HG02938 (cell line): ENCODE measurements at regions not wholly inside any gene's neighbourhood (a gene's known extent, or its start where the extent isn't known, plus 50 kb on each side); places are given as distances from the start of the nearest gene placed in this dataset.

ENCODE experiments used
- ATAC-seq: cut with Tn5 transposase; IDR thresholded peaks from one replicate; pipeline ENCODE4 v1.9.1; 2021; ENCODE audit warnings: mild to moderate bottlenecking, moderate library complexity; ENCODE audit not compliant: unreplicated experiment

DNA sequence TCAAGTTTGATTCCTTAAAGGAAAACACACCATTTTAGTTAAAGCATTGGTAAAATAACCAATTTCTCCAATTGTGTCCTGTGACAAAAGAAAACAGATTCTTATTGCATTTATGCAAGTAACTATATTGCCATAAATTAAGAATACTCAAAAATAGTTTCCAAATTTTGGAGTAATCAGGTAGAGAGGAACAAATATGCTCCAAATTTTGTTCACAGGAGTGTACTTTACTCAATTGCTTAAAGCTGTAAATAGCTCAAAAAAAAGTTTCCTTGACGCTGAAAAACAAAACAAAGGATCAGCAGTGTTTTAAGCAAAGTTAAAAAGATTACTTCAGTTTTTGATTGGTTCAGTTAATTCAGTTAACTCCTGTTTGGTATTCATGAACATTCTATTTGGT is 52.2 kb upstream of the INHBA start:
- no peak for ATAC-seq

DNA sequence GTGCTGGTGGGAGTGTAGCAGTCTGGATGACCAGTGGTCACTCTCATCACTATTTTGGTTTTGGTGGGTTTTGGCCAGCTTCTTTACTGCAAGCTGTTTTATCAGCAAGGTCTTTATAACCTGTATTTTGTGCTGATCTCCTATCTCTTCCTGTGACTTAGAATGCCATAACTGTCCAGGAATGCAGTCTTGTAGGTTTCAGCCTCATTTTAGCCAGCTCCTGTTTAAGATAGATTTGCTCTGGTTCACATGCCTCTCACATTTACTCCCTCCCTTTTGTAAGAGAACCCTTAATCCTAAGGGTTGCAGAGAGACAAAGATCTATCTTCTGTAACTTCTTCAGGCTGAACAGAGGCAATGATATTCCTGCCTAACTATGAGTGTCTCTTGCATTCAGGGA is 51.2 kb upstream of the INHBA start:
- ATAC-seq = no peak
